Bronchial epithelial cell (primary cell): ENCODE measurements at regions not wholly inside any gene's neighbourhood (a gene's known extent, or its start where the extent isn't known, plus 50 kb on each side); places are given as distances from the start of the nearest gene placed in this dataset.

Experiments
- DNase-seq: peaks from one replicate; pipeline ENCODE4 v3.0.0-alpha.2; 2010; ENCODE audit warnings: low read depth
- FAIRE-seq: peaks from 2 replicates; lab custom pipeline; 2011; peaks lifted over from hg19 to GRCh38; lab: Jason Lieb, UNC
- H3K27me3 ChIP-seq: 2 replicates; pipeline ENCODE4 v1.5.1; 2011; ENCODE audit warnings: low read length; ENCODE audit not compliant: control insufficient read depth, insufficient read depth
- H3K36me3 ChIP-seq: 2 replicates; pipeline ENCODE4 v1.5.1; 2011; ENCODE audit warnings: low read length; ENCODE audit not compliant: control insufficient read depth, insufficient read depth
- H3K4me3 ChIP-seq: 2 replicates; pipeline ENCODE4 v1.5.1; 2011; ENCODE audit warnings: mild to moderate bottlenecking, low read depth, low read length, control low read depth
- CTCF ChIP-seq: IDR thresholded peaks from 2 replicates; pipeline ENCODE4 v1.5.1; 2011; ENCODE audit warnings: mild to moderate bottlenecking, moderate library complexity, low read length, control low read depth, inconsistent platforms; ENCODE audit not compliant: insufficient read depth, severe bottlenecking

GRCh38 chr5:3778000-3778550 is 182.4 kb downstream of the IRX1 start:
- no peak for FAIRE-seq
- TF ChIP-seq CTCF, result no peak
- Histone ChIP-seq H3K36me3 (no peaks in the 10 kb centered on the region), H3K4me3 (no peak overlapping the region), H3K27me3 (no peaks in the 10 kb centered on the region)
- DNase-seq, result no peak

GRCh38 chr5:3778945-3779344 is 183.3 kb downstream of the IRX1 start:
- FAIRE-seq, result peak; percentile 85
- no peak for DNase-seq
- H3K27me3 ChIP-seq, result no peaks in the 10 kb centered on the region
- no peaks in the 10 kb centered on the region for H3K36me3 ChIP-seq
- no peak for TF ChIP-seq CTCF
- H3K4me3 ChIP-seq, result no peak overlapping the region

GRCh38 chr5:3780278-3780677 is 184.6 kb downstream of the IRX1 start:
- TF ChIP-seq CTCF, result no peak
- H3K36me3 ChIP-seq, result no peaks in the 10 kb centered on the region
- FAIRE-seq, result no peak

GRCh38 chr5:3780907-3781306 is 185.3 kb downstream of the IRX1 start:
- Histone ChIP-seq H3K4me3 (no peak overlapping the region), H3K27me3 (no peaks in the 10 kb centered on the region), H3K36me3 (no peaks in the 10 kb centered on the region)
- no peak for FAIRE-seq
- no peak for DNase-seq
- TF ChIP-seq CTCF, result no peak

More at GRCh38 chr5:3780278-3780677, 184.6 kb downstream of the IRX1 start:
- no peak for DNase-seq
- H3K27me3 ChIP-seq, result no peaks in the 10 kb centered on the region
- H3K4me3 ChIP-seq, result no peak overlapping the region

GRCh38 chr5:3784854-3785253 is 189.2 kb downstream of the IRX1 start:
- DNase-seq (no peak), FAIRE-seq (no peak)
- no peaks in the 10 kb centered on the region for H3K27me3 ChIP-seq
- H3K4me3 ChIP-seq, result no peak overlapping the region
- no peaks in the 10 kb centered on the region for H3K36me3 ChIP-seq
- TF ChIP-seq CTCF, result no peak

GRCh38 chr5:3786165-3786564 is 190.5 kb downstream of the IRX1 start:
- H3K4me3 ChIP-seq, result no peak overlapping the region
- no peaks in the 10 kb centered on the region for H3K27me3 ChIP-seq
- no peak for DNase-seq
- FAIRE-seq, result no peak
- no peak for TF ChIP-seq CTCF
- H3K36me3 ChIP-seq, result no peaks in the 10 kb centered on the region
